Right lobe of liver (tissue), 4 donors: ENCODE measurements at regions not wholly inside any gene's neighbourhood (a gene's known extent, or its start where the extent isn't known, plus 50 kb on each side); places are given as distances from the start of the nearest gene placed in this dataset.

Experiments used
- POLR2A ChIP-seq: fragments of 450-650 bp; IDR thresholded peaks from one replicate; pipeline ENCODE4 v1.6.1; 2017; ENCODE audit warnings: antibody characterized with exemption, mild to moderate bottlenecking
- TF ChIP-seq, protein P1 (sequence below), 4 donors: fragments of 200-600 bp in 3 of 4; fragments of 450-650 bp in 1 of 4; IDR thresholded peaks; one replicate each; pipeline versions ENCODE4 v1.5.1 to v1.8.0; 2016 to 2022; ENCODE audit warnings: antibody characterized with exemption in 4 of 4, mild to moderate bottlenecking in 2 of 4
- donor health status: DM: no; HTN: no; CAD: no.
- donor health status: DM: no; HTN: no; CAD: no.
- donor health status: DM: no; HTN: yes; CAD: no.

GRCh38 chr20:11086970-11087369, 413.2 kb upstream of the JAG1 start:
- TF ChIP-seq, protein P1, sequence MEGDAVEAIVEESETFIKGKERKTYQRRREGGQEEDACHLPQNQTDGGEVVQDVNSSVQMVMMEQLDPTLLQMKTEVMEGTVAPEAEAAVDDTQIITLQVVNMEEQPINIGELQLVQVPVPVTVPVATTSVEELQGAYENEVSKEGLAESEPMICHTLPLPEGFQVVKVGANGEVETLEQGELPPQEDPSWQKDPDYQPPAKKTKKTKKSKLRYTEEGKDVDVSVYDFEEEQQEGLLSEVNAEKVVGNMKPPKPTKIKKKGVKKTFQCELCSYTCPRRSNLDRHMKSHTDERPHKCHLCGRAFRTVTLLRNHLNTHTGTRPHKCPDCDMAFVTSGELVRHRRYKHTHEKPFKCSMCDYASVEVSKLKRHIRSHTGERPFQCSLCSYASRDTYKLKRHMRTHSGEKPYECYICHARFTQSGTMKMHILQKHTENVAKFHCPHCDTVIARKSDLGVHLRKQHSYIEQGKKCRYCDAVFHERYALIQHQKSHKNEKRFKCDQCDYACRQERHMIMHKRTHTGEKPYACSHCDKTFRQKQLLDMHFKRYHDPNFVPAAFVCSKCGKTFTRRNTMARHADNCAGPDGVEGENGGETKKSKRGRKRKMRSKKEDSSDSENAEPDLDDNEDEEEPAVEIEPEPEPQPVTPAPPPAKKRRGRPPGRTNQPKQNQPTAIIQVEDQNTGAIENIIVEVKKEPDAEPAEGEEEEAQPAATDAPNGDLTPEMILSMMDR (IDR thresholded peaks at IDR 0.05), result no peak
- TF ChIP-seq POLR2A, result no peak
